Muscle layer of duodenum (tissue), 2 donors: ENCODE measurements at regions not wholly inside any gene's neighbourhood (a gene's known extent, or its start where the extent isn't known, plus 50 kb on each side); places are given as distances from the start of the nearest gene placed in this dataset.
"Not testable (repeated sequence)": the region's sequence is repeated elsewhere in the genome, so short reads cannot be mapped to it uniquely, and the experiment has no call there.

Experiments used
- H3K27ac ChIP-seq: one replicate; pipeline ENCODE4 v1.7.0; 2013; ENCODE audit warnings: mild to moderate bottlenecking, low read length
- H3K27me3 ChIP-seq: one replicate; pipeline ENCODE4 v1.7.0; 2013; ENCODE audit warnings: low read depth, mild to moderate bottlenecking, control low read depth, low read length
- H3K36me3 ChIP-seq, 2 donors: one replicate each; pipeline ENCODE4 v1.7.0; 2013; ENCODE audit warnings: low read length in 2 of 2, control low read depth in 1 of 2, mild to moderate bottlenecking in 1 of 2; ENCODE audit not compliant: insufficient read depth in 2 of 2, control insufficient read depth in 1 of 2
- H3K4me1 ChIP-seq, 2 donors: one replicate each; pipeline ENCODE4 v1.7.0; 2013; ENCODE audit warnings: low read length in 2 of 2, mild to moderate bottlenecking in 2 of 2, control low read depth in 1 of 2, moderate library complexity in 1 of 2; ENCODE audit not compliant: insufficient read depth in 2 of 2, control insufficient read depth in 1 of 2
- H3K4me3 ChIP-seq, 2 donors: one replicate each; pipeline ENCODE4 v1.7.0; 2013; ENCODE audit warnings: low read length in 2 of 2, low read depth in 1 of 2, mild to moderate bottlenecking in 1 of 2
- H3K9me3 ChIP-seq, 2 donors: one replicate each; pipeline ENCODE4 v1.7.0; 2013; ENCODE audit warnings: low read length in 2 of 2, control low read depth in 1 of 2, mild to moderate bottlenecking in 1 of 2; ENCODE audit not compliant: control insufficient read depth in 1 of 2
- donor health status: healthy.

DNA sequence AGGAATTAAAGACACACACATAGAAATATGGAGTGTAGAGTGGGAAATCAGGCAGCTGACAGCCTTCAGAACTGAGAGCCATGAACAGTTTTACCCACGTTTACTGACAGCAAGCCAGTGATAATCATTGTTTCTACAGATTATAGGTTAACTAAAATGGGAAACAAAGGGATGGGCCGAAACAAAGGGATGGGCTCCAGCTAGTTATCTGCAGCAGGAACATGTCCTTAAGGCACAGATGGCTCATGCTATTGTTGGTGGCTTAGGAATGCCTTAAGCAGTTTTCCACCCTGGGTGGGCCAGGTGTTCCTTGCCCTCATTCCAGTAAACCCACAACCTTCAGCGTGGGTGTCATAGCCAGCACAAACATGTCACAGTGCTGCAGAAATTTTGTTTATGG is 355.7 kb upstream of the INTU start:
- H3K9me3 ChIP-seq, H3K4me1 ChIP-seq, H3K27me3 ChIP-seq, H3K36me3 ChIP-seq, H3K4me3 ChIP-seq, H3K27ac ChIP-seq: not testable (repeated sequence)

DNA sequence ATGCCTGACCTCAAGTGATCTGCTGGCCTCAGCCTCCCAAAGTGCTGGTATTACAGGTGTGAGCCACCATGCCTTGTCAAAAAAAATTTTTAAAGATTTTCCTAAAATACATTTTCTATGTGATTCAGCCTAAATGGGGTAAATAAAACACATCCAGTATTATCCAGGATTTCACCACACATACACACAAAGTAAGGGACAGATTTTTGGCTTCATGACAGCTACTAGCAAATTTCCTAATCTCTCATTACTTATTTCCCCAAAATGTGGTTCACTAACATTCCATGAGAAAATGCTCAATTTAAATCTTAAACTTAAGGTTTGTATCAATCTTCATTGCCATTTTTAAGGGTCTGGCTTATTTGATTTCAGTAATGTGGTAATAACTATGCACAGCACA is 348.5 kb upstream of the INTU start:
- Histone ChIP-seq H3K36me3 (no peaks in the 10 kb centered on the region), H3K4me3 (no peak overlapping the region), H3K4me1 (no peaks in the 10 kb centered on the region), H3K27ac (no peak overlapping the region), H3K9me3 (no peaks in the 10 kb centered on the region), H3K27me3 (no peaks in the 10 kb centered on the region)

- Histone ChIP-seq H3K4me1 (no peaks in the 10 kb centered on the region), H3K36me3 (no peaks in the 10 kb centered on the region), H3K9me3 (peaks cover 0 to 6% of the 10 kb centered on the region in 2 donors), H3K27ac (no peak overlapping the region), H3K4me3 (no peak overlapping the region), H3K27me3 (no peaks in the 10 kb centered on the region)
These were observed 341.4 kb upstream of the INTU start for GRCh38 chr4:127291316-127291715.

- H3K36me3 ChIP-seq: no peaks in the 10 kb centered on the region
- no peak overlapping the region for H3K4me3 ChIP-seq
- no peak overlapping the region for H3K27ac ChIP-seq
- no peaks in the 10 kb centered on the region for H3K4me1 ChIP-seq
- no peaks in the 10 kb centered on the region for H3K27me3 ChIP-seq
- peaks cover 0 to 6% of the 10 kb centered on the region in 2 donors for H3K9me3 ChIP-seq
These were observed 339.3 kb upstream of the INTU start for GRCh38 chr4:127293496-127293895.

DNA sequence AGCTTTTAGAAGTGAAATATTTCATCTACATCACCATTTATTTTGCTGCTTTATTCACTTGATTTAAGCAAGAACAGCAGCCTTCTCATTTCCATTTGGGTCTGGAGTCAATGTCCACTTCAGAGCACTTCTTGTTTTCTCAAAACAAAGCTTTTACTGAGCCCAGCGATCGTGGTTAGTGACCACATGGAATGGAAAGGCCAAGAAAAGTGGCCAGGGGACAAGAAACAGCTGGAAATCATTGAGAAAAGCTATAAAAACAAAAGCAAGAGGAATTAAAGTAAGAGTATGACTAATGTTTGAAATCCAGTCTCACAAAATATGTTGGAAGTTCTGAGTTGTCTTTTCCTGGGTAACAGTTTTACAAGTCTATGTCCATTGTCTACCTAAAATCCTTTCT is 328.4 kb upstream of the INTU start:
- no peaks in the 10 kb centered on the region for H3K36me3 ChIP-seq
- H3K27me3 ChIP-seq: no peaks in the 10 kb centered on the region
- no peaks in the 10 kb centered on the region for H3K4me1 ChIP-seq
- H3K4me3 ChIP-seq: no peak overlapping the region
- peaks cover 0 to 3% of the 10 kb centered on the region in 2 donors for H3K9me3 ChIP-seq
- no peak overlapping the region for H3K27ac ChIP-seq

GRCh38 chr4:127307996-127308395 is 324.8 kb upstream of the INTU start:
- Histone ChIP-seq H3K4me3 (no peak overlapping the region), H3K9me3 (peaks cover 0 to 2% of the 10 kb centered on the region in 2 donors), H3K27ac (no peak overlapping the region), H3K36me3 (no peaks in the 10 kb centered on the region), H3K27me3 (no peaks in the 10 kb centered on the region), H3K4me1 (no peaks in the 10 kb centered on the region)

- H3K27ac ChIP-seq: no peak overlapping the region
- no peaks in the 10 kb centered on the region for H3K36me3 ChIP-seq
- peaks cover 0 to 15% of the 10 kb centered on the region in 2 donors for H3K9me3 ChIP-seq
- no peak overlapping the region for H3K4me3 ChIP-seq
- H3K27me3 ChIP-seq: no peaks in the 10 kb centered on the region
- no peaks in the 10 kb centered on the region for H3K4me1 ChIP-seq
These were observed 323.2 kb upstream of the INTU start for GRCh38 chr4:127309369-127310102.

DNA sequence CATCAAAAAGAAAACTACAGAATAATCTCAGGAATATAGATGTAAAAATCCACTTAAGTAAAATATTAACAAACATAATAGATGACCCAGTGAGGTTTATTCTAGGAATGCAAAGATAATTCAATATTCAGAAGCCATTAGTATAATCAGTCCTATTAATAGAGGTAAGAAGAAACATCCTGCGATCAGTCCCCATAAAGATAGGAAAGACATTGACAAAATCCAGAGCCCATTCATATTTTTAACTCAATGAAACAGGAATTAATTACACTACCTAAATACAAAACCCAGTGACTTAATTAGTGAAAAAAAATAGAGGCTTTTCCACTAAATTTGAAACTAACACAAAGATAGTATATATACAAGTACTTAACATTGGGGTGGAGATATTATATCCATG is 321.4 kb upstream of the INTU start:
- no peak overlapping the region for H3K27ac ChIP-seq
- H3K36me3 ChIP-seq: no peaks in the 10 kb centered on the region
- H3K4me3 ChIP-seq: no peak overlapping the region
- H3K4me1 ChIP-seq: no peaks in the 10 kb centered on the region
- peaks cover 0 to 15% of the 10 kb centered on the region in 2 donors for H3K9me3 ChIP-seq
- H3K27me3 ChIP-seq: no peaks in the 10 kb centered on the region

DNA sequence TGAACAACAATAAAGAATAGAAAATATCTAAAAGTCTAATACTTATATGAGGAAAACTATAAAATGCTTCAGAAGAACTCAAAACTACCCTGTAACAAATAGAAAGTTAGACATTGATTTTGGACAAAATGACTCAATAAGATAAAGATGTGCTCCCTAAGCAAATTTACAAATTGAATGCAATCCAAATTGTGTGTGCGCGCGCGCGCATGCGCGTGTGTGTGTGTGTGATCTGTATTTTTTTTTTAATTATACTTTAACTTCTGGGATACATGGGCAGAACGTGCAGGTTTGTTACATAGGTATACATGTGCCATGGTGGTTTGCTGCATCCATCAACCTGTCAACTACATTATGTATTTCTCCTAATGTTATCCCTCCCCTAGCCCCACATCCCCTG is 320.8 kb upstream of the INTU start:
- no peaks in the 10 kb centered on the region for H3K27me3 ChIP-seq
- peaks cover 0 to 15% of the 10 kb centered on the region in 2 donors for H3K9me3 ChIP-seq
- H3K4me3 ChIP-seq: no peak overlapping the region
- no peaks in the 10 kb centered on the region for H3K36me3 ChIP-seq
- H3K27ac ChIP-seq: no peak overlapping the region
- no peaks in the 10 kb centered on the region for H3K4me1 ChIP-seq

- H3K4me3 ChIP-seq: no peak overlapping the region
- peaks cover 0 to 15% of the 10 kb centered on the region in 2 donors for H3K9me3 ChIP-seq
- H3K36me3 ChIP-seq: no peaks in the 10 kb centered on the region
- H3K27me3 ChIP-seq: no peaks in the 10 kb centered on the region
- no peaks in the 10 kb centered on the region for H3K4me1 ChIP-seq
- no peak overlapping the region for H3K27ac ChIP-seq
These were observed 319.0 kb upstream of the INTU start for GRCh38 chr4:127313767-127314166.

DNA sequence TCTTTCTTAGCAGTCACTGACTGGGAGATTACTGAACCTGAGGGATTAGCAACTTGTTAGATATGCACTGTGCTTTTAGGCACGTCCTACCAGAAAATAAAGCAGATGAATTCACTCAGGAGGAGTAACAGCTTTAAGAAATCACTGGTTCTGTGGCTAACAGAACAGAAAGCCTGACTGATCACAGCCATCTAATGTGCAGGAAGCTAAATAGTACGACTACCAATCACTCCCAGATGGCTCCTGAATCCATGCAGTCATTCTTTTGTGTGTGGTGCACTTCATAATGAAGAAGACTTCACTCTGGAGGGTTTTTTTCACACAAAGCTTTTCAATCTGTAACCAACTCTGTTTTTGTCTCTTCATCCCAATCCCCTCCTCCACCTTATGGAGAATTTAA is 305.3 kb upstream of the INTU start:
- Histone ChIP-seq H3K27ac (no peak overlapping the region), H3K27me3 (no peaks in the 10 kb centered on the region), H3K4me3 (no peak overlapping the region), H3K36me3 (no peaks in the 10 kb centered on the region), H3K4me1 (no peaks in the 10 kb centered on the region), H3K9me3 (peaks cover 0 to 18% of the 10 kb centered on the region in 2 donors)

DNA sequence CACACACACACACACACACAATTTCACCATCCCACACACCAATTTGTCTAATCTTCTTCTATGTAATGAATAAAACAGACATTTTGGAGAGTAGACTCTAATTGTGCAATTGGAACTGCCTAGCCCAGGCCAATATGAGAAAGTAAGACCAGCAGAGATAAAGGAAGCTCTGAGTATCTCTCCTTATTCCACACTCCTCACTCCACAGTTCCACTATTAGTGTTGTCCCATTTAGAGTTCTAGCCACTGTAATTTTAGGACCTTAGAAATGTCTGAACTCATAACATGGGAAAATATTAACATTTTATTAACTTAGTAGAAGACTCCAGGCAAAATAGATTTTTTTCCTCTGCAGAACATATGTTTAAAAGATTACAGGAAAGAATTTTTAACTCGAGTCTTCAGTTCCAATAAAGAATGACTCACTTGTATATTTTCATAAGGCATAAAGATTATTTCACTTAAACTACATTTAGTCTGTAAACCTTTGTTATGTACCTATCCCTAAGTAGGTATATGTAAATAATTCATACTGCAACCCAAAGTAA is 297.6 kb upstream of the INTU start:
- Histone ChIP-seq H3K4me3 (no peak overlapping the region), H3K27me3 (no peaks in the 10 kb centered on the region), H3K27ac (no peak overlapping the region), H3K36me3 (no peaks in the 10 kb centered on the region), H3K4me1 (no peaks in the 10 kb centered on the region), H3K9me3 (no peaks in the 10 kb centered on the region)
